ENCODE measurements at regions not wholly inside any gene's neighbourhood (a gene's known extent, or its start where the extent isn't known, plus 50 kb on each side); places are given as distances from the start of the nearest gene placed in this dataset.
"Not testable (repeated sequence)": the region's sequence is repeated elsewhere in the genome, so short reads cannot be mapped to it uniquely, and the experiment has no call there.

DNA sequence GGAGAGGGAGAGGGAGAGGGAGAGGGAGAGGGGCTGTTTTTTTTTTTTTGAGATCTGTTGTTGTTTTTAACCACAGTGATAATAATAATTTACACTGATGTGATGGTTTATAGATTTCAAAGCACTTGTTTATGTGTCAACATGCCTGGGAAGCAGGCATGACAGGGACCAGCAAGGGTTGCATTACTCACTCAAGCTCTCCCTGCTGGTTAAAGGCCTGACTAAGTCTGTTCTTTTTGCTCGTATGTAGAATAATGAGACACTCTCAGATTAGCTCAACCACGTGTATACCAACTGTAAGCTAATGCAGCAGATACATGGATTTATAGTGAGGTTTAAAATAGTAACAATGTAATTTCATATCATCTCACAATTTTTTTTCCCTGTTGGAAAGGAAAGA, 134.6 kb upstream of the BOD1L1 start:
- DNase-seq (ENCODE audit: low spot score): no peak

GRCh38 chr4:13763707-13764106, 136.2 kb upstream of the BOD1L1 start:
- no peak for DNase-seq (ENCODE audit: low spot score)

DNA sequence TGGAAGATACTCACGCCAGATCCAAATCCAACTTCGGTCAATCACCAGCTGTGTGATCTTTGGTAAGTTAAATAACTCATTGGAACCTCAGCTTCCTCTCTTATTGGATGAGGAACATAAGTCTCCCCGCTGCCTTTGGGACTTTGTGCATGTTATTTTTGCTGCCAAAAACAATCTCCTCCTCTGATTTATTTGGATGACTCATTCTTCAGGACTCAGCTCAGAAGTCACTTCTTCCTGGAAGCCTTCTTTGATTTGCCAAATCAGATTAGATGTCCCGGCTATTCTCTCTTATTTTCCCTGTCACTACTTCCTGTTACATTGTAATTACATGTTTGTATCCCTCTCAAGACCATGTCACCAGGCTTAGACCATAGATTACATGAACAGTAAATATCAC, 138.0 kb upstream of the BOD1L1 start:
- DNase-seq (ENCODE audit: low spot score): no peak

- no peak for DNase-seq (ENCODE audit: low spot score)
Observed at GRCh38 chr4:13766761-13767540, 139.4 kb upstream of the BOD1L1 start.

DNA sequence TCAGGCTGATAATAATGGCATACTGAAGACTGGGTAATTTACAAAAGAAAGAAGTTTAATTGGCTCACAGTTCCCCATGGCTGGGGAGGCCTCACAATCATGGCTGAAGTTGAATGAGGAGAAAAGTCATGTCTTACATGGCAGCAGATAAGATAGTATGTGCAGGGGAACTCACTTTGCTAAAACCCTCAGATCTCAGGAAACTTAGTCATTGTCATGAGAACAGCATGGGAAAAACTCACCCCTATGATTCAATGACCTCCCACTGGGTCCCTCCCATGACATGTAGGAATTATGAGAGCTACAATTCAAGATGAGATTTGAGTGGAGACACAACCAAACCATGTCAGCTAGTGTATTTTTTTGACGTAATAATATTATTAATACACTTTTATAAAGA, 149.8 kb upstream of the BOD1L1 start:
- no peak for DNase-seq (ENCODE audit: low spot score)

DNA sequence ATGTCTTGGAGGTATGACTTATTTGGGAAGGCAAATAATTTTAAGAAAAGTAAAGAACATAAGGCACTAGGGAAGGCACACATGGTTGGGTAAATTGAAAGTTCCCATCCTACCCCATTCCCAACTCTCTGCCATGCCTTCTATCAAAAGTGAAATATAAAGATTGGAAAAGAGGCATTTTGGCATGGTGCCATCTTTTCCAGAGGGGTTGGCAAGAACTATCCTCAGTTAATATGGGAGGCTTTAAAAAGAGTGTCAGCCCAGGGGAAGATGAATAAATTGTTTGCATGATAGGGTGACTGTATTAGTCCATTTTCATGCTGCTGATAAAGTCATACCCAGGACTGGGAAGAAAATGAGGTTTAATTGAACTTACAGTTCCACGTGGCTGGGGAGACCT, 150.8 kb upstream of the BOD1L1 start:
- DNase-seq (ENCODE audit: low spot score): no peak

- no peak for DNase-seq (ENCODE audit: low spot score)
Observed at GRCh38 chr4:13782231-13782630, 154.7 kb upstream of the BOD1L1 start.

DNA sequence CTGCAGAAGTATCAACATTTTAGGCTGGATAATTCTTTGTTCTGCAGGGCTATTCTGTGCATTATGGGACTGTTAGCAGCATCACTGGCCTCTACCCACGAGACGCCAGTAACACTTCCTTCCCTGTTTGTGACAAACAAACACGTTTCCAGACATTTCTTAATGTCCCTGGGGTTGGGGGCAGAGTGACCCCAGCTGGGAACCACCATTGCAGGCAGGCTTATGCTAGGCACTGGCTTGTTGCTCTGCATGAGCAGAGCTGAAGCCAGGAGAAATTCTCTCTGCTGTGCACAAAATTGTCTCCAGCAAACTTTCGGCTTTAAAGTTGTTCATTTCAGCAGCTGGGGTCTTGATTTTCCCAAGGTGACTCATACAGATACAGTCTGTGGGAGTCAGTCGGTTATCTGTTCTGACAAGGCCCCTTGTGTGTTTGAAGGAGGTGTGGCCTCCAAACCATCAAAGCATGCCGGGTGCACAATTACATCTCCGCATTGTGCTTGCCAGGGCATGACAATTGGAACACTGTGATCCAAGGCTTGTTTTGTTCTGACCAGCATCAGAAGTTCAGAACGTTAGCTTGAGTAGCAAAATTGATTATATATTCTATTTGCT, 156.4 kb upstream of the BOD1L1 start:
- no peak for DNase-seq (ENCODE audit: low spot score)

DNA sequence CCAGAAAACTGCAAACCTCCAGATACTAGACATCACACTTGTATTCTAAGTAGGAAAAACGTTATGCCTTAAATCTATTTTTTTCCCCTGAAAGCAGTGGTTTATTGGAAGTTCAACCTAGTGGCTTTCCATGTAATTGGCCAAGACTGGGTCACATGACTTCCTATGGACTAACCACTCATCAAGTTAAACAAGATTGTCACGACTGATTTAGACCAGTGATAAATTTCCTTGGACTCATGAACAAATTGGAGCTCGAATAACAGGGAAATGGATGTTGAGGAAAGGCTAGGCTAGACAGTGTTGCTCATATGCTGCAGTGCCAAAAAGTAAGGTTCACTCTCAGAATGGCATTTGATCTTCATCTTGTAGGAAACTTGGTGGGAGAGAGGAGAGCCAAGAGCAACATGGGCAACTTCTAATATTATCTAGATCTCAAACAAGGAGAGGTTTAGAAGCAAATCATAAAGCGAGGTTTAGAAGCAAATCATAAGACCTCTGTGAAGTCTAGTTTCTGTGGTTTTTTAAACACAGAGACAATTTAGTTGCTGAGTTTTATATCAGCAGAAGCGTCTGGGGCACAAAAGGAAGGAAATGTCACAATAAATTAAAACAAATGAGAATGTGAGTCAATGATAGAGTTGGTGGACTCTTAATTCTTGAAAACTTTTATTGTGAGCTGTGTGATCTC, 165.6 kb upstream of the BOD1L1 start:
- no peak for DNase-seq (ENCODE audit: low spot score)

DNA sequence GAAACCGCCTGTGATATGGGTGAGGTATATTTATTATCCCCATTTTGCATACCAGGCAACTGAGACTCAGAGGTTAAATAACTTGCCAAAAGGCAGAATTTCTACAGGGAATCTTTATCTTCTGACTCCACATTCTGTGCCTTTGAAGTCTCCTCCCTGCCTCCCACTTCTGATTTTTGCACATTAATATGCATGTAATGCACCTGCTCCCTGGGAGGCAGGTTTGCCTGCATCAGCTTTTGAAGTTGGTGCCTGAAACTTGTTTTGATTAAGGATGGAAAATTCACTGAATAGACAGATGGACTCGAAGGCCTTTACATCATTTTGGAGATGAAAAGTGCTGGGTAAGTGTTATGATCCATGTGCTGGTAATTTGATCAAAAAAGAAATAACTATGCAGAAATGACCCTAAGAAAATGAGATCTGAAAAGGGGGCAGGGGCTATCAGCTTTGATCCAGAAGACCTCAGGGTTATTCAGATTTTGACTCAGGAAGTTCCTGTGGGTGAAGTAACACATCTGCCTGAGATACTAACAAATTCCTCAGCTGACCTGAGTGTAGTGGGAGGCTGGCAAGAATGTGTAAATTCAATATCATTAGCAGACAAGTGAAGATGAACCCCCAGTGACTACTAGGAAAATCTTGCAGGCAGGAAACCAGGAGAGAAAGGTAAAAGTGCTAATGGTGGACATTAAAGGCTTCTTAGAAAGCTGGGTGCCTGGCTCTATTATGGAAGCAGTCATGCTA, 167.5 kb upstream of the BOD1L1 start:
- DNase-seq (ENCODE audit: low spot score): no peak

GRCh38 chr4:13797061-13797460, 169.5 kb upstream of the BOD1L1 start:
- DNase-seq (ENCODE audit: low spot score): no peak

GRCh38 chr4:13815231-13815630, 187.7 kb upstream of the BOD1L1 start:
- peak; percentile 7 for DNase-seq (ENCODE audit: low spot score)

- no peak for DNase-seq (ENCODE audit: low spot score)
Observed at GRCh38 chr4:13816472-13816871, 188.9 kb upstream of the BOD1L1 start.

DNA sequence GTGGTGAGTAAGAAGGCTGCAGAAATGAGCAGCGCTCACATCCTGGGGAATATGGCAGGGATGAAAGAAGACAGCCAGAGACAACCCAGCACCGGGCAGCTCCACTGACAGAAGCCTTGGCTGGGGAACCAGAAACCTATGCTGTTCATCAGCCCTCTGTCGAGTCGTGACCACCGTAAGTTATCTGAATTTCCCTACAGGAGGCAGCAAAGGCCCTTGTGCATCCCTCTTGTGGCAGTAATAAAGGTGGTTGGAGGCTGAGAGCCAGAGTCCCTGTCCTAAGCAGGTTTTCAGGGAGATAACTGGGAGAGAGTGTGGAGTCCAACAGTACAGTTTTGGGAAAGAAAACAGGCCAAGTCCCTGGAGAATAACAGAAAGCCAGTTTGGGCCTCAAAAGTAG, 194.0 kb upstream of the BOD1L1 start:
- peak; percentile 31 for DNase-seq (ENCODE audit: low spot score)

DNA sequence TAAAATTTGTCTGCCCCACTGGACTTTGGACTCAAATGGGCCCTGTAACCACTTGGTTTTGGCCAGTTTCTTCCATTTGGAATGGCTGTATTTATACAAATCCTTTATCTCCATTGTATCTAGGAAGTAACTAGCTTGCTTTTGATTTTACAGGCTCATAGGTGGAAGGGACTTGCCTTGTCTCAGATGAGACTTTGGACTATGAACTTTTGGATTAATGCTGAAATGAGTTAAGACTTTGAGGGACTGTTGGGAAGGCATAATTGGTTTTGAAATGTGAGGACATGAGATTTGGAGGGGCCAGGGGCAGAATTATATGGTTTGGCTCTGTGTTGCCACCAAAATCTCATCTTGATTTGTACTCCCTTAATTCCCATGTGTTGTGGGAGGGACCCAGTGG, 198.3 kb upstream of the BOD1L1 start:
- DNase-seq (ENCODE audit: low spot score): not testable (repeated sequence)

DNA sequence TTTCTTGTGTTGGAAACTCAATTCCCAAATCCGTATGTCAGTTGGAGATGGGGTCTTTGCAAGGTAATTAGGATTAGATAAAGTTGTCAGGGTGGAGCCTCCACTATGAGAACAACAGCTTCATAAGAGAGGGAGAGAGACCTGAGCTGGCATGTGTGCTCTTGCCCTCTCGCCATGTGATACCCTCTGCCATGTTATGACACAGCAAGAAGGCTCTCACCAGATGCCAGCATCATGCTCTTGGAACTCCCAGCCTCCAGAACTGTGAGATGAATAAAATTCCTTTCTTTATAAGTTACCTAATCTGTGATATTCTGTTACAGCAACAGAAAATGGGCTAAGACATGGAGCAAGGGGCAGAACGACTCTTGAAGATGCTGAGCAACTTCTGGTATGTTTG, 201.9 kb upstream of the BOD1L1 start:
- DNase-seq (ENCODE audit: low spot score): no peak

GRCh38 chr4:13830449-13830848, 202.9 kb upstream of the BOD1L1 start:
- DNase-seq (ENCODE audit: low spot score): no peak

DNA sequence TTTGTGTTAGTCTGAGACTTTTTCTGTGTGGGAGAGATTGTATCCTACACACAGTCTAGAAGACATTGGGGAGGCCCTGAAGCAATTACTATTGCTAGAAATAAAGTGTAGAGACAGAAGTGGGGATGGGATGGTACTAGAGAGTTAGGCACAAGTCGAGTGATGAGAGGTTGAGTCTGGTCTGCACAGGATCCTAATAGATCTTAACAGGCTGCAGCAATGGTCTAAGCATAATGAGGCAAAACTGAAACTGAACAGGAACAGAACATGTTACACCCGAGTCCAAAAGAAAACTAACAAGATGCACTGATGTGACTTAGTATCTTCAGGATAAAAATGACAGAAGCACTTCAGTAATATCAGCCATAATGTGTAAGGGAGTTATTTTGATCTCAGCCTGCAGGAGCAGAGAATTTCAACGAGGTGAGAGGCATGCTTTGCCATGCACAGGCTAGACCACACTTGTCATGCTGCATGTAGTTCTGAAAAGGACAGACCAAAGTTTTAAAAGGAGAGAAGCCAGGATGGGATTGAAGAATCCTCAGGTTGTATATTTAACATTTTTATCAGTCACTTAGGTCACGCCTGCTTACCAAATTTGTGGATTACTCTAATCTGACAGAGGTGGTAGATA, 205.8 kb upstream of the BOD1L1 start:
- DNase-seq (ENCODE audit: low spot score): no peak

DNA sequence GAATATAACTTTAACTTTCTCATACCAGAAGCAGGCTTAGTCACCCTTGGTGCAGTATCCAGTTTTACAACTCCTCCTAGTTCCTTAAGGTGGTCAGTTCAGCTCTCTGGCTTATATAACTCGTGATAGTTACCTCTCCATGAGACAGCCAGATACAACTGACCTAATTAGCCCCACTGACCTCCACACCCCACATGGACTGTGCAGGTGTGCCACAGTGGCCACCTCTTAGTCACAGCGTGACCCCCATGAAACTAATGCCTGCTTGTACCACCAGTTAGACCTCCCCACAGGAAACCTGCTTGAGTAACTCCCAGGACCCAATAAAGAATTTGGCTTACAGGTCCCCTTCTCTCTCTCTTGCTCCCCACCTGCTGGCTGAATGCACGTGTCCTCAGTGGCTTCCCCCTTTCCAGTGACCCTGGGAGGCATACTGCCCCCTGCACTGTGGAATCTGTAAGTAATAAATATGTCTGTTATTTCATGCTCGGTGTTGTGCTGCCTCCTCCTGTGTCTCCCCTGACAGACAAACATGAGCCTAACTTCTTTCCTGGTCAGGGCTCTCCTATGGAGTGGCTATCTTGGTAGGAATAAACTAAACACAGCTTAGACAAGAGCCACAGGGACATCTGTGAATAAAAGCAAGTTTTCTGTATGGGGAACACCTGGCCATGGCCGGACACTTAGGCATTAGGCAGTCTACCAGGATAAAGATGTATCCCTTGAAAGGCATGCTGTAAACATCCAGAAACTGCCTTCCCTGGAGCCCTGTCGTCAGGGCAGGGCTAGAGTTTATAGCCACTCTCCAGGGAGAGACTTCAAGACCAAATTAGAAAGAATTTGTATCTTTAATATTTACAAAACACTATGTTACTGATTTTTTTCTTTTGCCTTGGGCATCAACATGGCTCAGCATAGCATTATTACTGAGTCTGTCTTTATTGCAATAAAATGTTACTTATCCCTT, 209.7 kb upstream of the BOD1L1 start:
- no peak for DNase-seq (ENCODE audit: low spot score)

- no peak for DNase-seq (ENCODE audit: low spot score)
Observed at GRCh38 chr4:13840502-13841190, 213.1 kb upstream of the BOD1L1 start.
